Suppressor macrophage treated with lipopolysaccharide for 4 hours (primary cell): ENCODE measurements at regions not wholly inside any gene's neighbourhood (a gene's known extent, or its start where the extent isn't known, plus 50 kb on each side); places are given as distances from the start of the nearest gene placed in this dataset.
"Not testable (repeated sequence)": the region's sequence is repeated elsewhere in the genome, so short reads cannot be mapped to it uniquely, and the experiment has no call there.

Experiments
- DNase-seq: peaks from one replicate; pipeline ENCODE4 v3.0.0-alpha.2; 2020

- no peak for DNase-seq
Observed at GRCh38 chr6:99219788-99220187, 129.7 kb downstream of the FAXC start.

GRCh38 chr6:99216959-99217358 lies 132.5 kb downstream of the FAXC start:
- DNase-seq, result no peak

GRCh38 chr6:99195986-99196655 lies 153.4 kb downstream of the FAXC start:
- no peak for DNase-seq

- no peak for DNase-seq
Observed at GRCh38 chr6:99192561-99192960, 156.9 kb downstream of the FAXC start.

- DNase-seq, result no peak
Observed at GRCh38 chr6:99189823-99190721, 159.4 kb downstream of the FAXC start.

GRCh38 chr6:99187429-99187828 lies 162.0 kb downstream of the FAXC start:
- no peak for DNase-seq

GRCh38 chr6:99186417-99186816 lies 163.1 kb downstream of the FAXC start:
- no peak for DNase-seq

GRCh38 chr6:99185525-99185924 lies 163.9 kb downstream of the FAXC start:
- no peak for DNase-seq

- DNase-seq, result no peak
Observed at GRCh38 chr6:99184696-99185095, 164.8 kb downstream of the FAXC start.

GRCh38 chr6:99183066-99183465 lies 166.4 kb downstream of the FAXC start:
- no peak for DNase-seq

- no peak for DNase-seq
Observed at GRCh38 chr6:99181174-99181573, 168.3 kb downstream of the FAXC start.

- DNase-seq, result no peak
Observed at GRCh38 chr6:99178168-99178567, 171.3 kb downstream of the FAXC start.

- no peak for DNase-seq
Observed at GRCh38 chr6:99177736-99178135, 171.7 kb downstream of the FAXC start.

GRCh38 chr6:99165838-99166237 lies 183.6 kb downstream of the FAXC start:
- no peak for DNase-seq

GRCh38 chr6:99152347-99152643 lies 197.2 kb downstream of the FAXC start:
- no peak for DNase-seq

GRCh38 chr6:99151634-99152346 lies 197.7 kb downstream of the FAXC start:
- DNase-seq, result peak; percentile 13

GRCh38 chr6:99148761-99149160 lies 200.7 kb downstream of the FAXC start:
- no peak for DNase-seq

GRCh38 chr6:99148111-99148510 lies 200.4 kb upstream of the FBXL4 start:
- no peak for DNase-seq

GRCh38 chr6:99147206-99147605 lies 199.5 kb upstream of the FBXL4 start:
- no peak for DNase-seq

GRCh38 chr6:99146711-99147110 lies 199.0 kb upstream of the FBXL4 start:
- DNase-seq, result no peak

GRCh38 chr6:99145738-99146137 lies 198.0 kb upstream of the FBXL4 start:
- no peak for DNase-seq

- DNase-seq, result no peak
Observed at GRCh38 chr6:99143108-99143861, 195.5 kb upstream of the FBXL4 start.

GRCh38 chr6:99141906-99142305 lies 194.2 kb upstream of the FBXL4 start:
- DNase-seq, result not testable (repeated sequence)
